ENCODE measurements at regions not wholly inside any gene's neighbourhood (a gene's known extent, or its start where the extent isn't known, plus 50 kb on each side); places are given as distances from the start of the nearest gene placed in this dataset.
"Not testable (repeated sequence)": the region's sequence is repeated elsewhere in the genome, so short reads cannot be mapped to it uniquely, and the experiment has no call there.

DNA sequence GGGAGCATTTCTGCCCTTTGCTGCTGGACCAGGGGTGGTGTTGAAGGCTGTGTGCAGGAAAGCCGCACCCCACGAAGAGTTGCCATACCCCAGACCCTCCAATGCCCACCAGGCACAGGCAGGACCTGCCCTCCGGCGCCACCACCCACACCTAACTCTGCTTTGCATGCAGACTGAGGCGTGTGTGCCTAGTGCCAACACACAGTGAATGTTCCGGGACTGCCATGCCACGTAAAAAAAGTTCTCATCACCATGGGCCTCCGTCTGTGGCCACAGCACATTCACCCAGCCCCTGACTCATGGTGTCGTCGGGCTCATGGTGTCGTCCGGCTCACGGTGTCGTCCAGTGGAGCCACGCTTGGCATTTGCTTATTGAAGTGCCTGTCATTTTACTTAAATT, 184.9 kb upstream of the RAB6C start:
- DNase-seq (ENCODE audit: low spot score) = no peak

DNA sequence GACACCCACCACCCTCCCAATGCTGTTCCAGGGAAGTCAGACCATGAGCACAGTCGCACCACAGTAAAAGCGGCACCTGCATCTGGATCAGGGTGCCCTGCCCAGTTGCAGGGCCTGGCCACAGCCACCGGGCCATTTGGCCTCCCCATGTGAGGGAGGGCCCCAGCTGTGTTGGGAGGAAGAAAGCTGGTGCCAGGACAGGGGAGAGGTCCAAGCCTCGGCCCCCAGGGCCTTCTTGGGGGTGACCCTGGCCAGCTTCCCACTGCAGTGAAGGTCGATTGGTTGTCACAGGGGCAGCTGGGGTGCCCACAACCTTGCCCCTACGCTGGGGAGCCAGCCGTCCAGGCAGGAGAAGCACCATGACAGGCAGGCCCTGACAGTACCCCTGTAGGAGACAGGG, 183.2 kb upstream of the RAB6C start:
- no peak for DNase-seq (ENCODE audit: low spot score)

DNA sequence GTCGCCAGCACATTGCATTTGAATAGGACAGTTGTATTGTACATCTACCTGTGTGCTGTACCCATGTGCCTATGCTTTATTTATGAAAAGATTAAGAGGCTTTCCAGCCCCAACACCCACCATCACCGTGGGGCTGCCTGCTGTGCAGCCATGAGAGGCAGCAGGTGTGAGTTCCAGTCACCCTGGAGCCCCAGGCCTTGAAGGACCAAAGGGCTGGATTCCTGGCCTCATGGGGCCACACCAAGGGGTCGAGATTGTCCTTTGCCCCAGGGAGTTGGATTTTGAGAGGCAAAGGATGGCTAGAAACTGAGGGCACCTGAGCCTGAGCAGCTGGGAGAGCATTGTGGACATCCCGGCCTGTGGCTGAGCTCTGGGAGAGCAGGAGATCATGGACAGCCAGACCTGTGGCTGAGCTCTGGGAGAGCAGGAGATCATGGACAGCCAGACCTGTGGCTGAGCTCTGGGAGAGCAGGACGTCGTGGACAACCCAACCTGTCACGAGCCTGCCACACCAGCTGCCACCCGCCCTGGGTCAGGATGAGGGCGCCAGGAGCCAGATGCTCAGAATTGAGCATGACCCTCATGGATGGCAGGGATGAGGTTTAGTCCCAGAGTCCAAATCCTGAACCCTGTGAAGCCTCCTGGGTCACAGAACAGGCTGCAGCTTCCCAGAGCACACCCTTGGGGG, 182.5 kb upstream of the RAB6C start:
- no peak for DNase-seq (ENCODE audit: low spot score)

DNA sequence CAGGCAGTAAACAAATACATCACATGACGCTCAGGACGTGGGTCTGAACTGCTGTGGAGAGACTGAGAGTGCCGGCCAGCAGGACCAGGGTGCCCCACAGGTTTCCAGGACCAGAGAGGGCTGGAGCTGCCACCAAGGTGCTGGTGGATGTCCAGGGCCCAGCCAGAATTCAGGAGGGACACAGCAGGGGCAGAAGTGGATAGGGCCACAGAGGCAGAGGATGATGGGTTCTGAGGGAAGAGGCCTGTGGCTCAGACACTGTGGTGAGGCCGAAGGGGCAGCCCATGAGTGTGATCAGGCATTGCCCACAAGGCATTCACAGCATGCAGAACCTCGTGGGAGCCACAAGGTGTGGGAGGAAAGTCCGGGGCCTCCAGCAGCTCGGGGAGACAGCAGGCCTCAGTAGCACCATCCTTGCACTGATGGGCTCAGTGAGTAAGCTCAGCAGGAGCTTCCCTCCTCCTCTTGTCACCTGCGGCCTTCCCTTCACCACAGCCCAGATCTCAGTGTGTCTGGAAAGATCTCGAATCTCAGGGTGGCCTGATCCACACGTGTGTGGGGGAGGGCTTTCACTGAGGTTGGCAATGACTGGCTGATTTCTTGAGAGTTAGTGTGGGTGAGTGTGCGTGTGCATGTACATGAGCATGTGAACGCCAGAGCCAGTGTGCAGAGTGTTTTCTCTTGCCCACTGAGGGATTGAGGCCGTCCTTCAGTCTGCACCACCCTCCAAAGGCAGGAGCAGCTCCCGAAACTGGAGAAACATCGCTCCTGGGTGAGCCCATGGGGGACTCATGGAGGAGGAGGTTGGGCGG, 181.8 kb upstream of the RAB6C start:
- DNase-seq (ENCODE audit: low spot score) = no peak

DNA sequence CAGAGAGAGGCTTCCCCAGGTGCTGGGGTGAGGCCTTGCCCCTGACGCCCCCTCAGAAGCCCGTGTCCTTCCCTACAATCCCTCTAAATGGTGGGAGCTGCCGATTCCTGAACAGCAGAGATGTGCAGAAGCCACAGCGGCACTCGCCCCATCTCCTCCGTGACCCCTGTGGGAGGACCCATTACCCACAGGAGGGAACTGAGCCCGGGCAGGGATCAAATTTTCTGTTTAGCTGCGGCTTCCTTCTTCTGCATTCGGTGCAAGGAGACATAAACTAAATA, 181.2 kb upstream of the RAB6C start:
- DNase-seq (ENCODE audit: low spot score) = no peak

DNA sequence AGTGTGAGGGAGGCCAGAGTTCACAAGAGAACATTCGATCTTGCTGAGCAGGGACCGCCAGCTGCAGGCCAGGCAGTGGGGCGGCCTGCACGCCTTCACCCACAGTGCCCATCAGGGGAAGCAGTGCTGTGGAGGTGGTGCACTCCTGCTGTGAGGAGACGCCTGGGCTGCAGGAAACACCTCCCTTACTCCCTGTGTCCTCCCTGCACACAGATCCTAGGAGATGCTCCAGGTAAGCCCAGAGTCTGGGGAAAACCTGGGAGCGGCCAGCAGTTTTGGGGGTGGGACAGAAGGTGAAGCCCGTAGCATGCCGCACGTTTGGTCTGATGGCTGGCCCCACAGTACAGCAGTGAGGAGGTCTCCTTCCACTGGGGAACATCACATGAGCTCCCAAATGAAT, 180.8 kb upstream of the RAB6C start:
- no peak for DNase-seq (ENCODE audit: low spot score)

DNA sequence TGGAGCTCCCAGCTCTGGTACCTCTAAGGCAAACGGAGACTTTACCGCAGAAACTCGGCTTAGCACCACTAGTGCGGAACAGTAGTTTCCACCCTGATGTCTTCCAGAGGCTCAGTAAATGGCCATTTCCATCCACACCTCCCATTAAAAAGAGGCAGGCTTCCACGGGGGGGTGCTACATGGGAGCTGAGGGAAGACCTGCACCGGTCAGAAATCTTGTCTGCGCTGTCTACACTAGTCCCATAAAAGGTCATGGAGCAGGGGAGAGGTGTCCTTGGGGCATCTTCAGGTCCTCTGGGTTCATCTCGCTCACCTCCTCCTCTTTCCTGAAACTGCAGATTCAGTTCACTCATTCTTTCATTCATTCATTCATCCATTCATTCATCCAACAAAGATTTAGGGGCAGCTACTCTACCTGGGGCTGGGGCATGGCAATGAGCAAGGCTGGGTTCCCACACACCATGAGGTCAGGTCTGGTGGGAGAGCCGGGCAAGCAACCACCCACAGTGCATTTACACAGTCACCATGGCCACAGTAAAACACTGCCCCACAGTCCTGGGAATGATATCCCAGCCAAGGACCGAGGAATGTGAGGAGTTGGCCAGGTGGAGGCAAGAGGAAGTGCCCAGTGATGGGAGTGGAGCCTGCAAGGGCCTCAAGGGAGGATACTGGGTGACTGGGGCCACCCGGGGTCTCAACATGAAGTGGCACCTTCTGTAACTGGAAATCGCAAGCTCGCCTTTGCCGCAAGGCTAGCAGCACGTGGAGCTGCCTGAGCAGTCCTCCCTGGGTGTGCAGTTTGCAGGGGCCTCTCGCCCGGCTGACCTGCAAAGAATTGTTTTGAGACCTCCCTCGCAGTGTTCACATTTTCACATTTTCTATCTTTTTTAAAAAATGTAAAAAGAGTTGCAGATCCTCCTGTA, 180.2 kb upstream of the RAB6C start:
- DNase-seq (ENCODE audit: low spot score) = no peak

DNA sequence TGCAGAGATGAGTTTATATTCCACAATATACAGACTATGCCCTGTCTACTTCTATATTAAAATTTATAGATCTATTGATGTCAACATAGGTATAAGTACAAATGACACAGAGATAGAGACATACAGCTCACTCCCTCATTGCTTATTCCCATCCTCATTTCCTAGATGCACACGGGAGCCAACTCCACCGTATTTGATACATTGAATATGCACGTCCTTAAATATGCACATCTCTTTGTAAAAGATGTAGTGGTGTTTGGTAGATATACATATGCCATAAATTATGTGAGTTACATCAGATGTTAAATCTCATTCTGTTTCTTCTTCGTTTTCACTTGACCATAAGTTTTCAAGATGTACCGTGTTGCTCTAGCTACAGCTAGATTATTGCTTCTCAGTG, 179.2 kb upstream of the RAB6C start:
- no peak for DNase-seq (ENCODE audit: low spot score)

DNA sequence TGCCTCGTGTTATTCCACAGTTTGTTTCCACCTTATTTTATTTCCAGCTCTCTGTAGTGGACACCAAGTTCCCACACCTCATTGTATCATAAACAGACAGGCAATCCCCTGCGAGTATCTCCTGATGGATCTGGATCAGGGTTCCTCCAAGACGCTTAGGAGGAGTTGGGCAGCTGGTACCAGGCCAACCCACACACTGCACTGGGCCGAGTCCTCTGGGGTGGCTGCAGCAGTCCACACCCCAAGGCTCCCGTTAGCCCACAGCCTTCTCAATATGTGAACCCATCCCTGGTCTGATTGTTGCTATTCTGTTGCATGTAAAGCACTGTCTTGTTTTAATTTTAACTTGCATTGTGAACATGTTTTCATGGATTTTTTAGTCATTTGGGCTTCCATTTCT, 178.8 kb upstream of the RAB6C start:
- no peak for DNase-seq (ENCODE audit: low spot score)

DNA sequence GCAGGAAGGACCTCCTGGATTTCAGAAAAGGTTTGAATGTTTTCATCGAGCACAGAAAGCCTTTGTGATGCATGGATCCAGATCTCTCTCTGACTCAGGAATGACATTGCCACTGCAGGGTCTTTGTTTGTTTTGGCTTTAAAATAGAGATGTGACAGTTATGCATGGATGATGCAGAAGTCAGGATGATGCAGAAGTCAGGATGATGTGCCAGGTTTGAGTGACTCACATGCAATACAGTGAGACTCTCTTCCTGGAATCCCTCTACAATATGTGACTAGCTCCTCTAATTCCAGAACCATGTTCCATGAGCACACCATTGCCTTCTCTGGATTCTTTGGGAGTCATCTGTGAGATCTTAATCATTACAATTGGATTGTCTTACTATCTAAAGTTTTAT, 177.9 kb upstream of the RAB6C start:
- DNase-seq (ENCODE audit: low spot score) = peak; percentile 84

DNA sequence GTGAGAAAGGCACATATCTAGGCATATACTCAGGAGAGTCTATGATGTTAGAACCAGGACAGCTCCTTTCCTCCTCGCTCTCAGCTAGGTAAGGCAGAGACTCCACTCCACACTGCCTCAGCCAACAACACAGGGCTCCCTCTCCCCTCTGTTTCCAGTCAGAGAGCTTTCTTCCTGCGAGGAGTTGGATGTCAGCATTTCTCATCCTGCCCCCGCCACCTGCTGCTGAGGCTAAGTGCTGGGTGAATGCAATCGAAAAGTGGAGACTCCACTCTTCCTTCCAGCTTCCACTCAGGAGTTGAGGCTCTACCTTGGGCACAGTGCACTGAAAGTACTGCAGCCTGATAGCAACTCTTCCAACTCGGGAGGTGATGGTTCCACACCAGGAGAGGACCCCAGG, 177.2 kb upstream of the RAB6C start:
- DNase-seq (ENCODE audit: low spot score) = no peak

DNA sequence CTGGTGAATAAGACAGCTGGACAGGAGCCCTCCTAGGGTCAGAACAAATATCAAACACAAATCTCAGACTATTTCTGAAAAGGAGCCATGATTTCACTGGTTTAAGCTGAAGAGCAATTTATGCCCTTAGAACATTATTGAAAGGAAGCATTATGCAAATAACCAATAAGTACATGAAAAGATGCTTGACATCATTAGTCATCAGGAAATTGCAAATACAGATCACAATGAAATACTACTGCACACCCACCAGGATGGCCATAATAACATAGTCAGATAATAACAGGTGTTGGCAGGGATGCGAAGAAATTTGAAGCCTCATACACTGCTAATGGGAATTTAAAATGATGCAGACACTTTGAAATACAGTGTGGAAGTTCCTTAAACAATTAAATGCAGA, 176.4 kb upstream of the RAB6C start:
- DNase-seq (ENCODE audit: low spot score) = no peak

DNA sequence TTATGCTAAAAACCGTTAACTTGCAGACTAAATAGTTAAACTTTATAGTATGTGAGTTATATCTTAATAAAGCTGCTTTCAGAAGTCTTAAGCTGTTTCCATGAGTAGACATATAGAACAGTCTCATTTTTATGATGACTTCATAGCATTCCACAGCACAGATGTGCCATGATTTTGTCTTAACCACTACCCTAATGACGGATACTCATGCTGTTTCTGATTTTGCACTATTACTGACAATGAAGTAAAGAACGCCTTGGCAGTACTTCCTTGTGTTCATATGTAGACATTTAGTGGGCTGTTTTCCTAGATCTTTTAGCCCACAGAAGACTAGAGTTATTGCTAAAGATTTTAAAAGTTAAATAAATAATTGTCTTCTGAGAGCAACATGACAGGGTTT, 175.6 kb upstream of the RAB6C start:
- no peak for DNase-seq (ENCODE audit: low spot score)

DNA sequence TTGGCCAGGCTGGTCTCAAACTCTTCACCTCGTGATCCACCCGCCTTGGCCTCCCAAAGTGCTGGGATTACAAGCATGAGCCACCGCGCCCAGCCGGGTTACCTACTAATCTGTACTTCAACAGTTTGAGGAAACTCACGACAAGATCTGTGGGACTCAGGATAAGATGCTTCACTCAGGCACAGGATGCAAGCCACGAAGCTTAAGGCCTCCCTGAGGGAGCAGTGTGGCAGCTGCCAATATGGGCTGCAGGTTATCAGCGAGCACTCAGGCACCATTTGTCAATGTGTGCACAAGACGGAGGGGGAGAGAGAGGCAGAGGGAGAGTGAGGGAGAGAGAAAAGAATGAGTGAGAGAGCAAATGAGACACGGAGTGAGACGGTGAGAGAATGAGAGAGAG, 173.6 kb upstream of the RAB6C start:
- DNase-seq (ENCODE audit: low spot score) = no peak

DNA sequence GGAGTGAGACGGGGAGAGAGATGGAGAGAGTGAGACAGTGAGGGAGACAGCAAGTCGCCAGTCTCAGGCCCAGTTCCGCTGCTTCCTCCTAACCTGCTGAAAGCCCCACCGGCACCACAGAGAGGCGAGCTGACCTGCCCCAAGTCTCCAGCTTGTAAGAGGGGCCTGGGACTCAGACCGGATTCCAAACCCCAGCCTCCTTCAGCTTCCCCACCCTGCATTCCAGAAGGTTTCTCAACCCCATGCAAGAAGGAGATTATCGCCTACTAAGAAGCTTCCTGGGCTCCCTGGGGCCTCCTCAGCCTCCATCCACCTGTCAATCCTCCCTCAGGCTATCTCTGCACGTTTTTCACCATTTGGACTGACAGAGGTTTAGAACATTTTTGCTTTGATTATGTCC, 173.1 kb upstream of the RAB6C start:
- no peak for DNase-seq (ENCODE audit: low spot score)

DNA sequence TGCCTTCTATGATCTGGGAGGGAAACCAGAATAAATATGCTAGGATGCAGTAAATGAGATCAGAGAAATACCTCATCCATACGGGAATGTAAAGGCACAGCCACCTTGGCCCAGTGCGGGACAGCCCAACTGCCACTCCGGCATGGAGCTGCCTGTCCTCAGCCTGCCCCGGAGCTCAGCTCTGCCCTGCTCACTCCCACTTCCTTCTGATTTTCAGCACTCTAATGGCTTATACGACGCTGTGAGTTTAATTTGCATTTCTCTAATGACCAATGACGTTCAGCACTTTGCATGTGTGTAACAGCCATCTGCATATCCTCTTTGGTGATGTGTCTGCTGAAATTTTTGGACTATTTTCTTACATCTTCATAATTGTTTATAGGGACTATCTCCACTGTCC, 172.5 kb upstream of the RAB6C start:
- DNase-seq (ENCODE audit: low spot score) = no peak

DNA sequence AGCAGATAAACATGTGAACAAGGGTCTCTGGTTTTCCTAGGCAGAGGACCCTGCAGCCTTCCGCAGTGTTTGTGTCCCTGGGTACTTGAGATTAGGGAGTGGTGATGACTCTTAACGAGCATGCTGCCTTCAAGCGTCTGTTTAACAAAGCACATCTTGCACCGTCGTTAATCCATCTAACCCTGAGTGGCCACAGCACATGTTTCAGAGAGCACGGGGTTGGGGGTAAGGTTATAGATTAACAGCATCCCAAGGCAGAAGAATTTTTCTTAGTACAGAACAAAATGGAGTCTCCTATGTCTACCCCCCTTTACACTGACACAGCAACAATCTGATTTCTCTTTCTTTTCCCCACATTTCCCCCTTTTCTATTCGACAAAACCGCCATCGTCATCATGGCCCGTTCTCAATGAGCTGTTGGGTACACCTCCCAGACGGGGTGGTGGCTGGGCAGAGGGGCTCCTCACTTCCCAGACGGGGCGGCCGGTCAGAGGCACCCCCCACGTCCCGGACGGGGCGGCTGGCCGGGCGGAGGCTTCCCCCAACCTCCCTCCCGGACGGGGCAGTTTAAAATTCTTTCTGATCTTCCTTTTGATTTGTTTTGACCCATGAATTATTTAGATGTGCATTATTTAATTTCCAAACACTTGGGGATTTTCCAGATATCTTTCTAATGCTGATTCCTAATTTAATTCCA, 171.7 kb upstream of the RAB6C start:
- not testable (repeated sequence) for DNase-seq (ENCODE audit: low spot score)

DNA sequence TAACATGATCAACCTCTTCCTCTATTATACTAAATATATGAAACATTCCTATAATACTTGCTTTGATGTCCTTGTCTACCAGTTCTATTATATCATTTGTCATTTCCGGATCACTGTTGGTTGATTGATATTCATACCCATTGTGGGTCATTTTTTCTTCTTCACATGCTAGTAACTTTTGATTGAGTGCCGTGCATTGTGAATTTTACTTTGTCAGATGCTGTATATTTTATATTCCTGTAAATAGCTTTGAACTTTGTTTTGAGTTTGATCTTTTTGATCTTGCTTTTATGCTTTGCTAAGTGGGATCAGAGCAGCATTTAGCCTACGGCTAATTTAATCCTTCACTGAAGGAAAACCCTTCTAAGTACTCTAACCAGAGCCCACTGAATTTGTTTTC, 168.9 kb upstream of the RAB6C start:
- DNase-seq (ENCODE audit: low spot score) = no peak

DNA sequence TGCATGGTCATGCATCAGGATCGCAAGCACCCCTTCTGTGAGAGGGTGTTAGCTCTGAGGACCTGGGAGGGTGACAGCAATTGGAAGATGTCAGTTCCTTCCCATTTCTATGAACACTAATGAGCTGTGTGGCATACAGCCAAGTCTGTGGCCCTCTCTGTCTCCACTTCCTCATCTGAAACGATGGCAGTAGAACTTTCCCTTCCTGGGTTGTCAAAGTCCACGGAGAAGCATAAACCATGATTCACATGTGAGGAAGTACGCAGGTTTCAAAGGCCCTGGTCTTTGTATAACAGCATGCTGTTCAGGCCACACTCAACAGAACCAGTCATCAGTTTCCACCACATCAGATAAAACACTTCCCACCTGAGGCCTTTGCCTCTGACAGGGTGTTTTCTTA, 167.4 kb upstream of the RAB6C start:
- no peak for DNase-seq (ENCODE audit: low spot score)

DNA sequence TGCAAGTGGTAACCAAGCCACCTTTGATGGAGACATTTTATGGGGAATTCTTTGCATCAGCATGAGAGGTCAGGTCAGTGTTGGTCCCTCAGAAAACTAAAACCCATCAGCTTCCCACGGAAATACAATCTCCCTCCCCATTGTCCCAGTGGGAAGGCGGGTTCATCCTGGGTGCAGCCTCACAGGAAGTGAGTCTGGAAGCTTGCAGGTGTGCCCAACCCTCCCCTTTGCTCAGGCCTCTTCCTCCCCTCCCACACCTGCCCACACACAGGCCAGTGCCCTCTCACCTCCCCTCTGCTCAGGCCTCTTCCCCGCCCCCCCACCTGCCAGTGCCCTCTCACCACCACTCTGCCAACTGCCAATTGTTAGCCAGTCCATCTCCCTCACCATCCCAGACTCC, 166.8 kb upstream of the RAB6C start:
- no peak for DNase-seq (ENCODE audit: low spot score)

DNA sequence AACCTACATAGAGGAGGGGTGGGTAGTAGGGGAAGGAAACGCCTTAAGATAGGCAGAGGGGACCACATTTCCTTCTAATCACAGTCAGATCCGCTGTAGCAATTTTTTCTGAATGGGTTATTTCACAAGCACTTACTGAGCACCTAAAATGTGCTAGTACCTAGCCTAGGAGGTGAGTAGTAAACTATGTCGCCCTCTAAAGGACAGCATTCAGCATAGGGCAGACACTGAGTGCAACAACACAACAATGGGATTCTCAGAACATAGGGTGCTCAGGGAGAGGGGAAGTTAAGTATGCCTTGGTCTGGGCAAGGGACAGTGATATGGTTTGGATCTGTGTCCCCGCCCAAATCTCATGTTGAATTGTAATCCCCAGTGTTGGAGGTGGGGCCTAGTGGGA, 166.1 kb upstream of the RAB6C start:
- DNase-seq (ENCODE audit: low spot score) = no peak

DNA sequence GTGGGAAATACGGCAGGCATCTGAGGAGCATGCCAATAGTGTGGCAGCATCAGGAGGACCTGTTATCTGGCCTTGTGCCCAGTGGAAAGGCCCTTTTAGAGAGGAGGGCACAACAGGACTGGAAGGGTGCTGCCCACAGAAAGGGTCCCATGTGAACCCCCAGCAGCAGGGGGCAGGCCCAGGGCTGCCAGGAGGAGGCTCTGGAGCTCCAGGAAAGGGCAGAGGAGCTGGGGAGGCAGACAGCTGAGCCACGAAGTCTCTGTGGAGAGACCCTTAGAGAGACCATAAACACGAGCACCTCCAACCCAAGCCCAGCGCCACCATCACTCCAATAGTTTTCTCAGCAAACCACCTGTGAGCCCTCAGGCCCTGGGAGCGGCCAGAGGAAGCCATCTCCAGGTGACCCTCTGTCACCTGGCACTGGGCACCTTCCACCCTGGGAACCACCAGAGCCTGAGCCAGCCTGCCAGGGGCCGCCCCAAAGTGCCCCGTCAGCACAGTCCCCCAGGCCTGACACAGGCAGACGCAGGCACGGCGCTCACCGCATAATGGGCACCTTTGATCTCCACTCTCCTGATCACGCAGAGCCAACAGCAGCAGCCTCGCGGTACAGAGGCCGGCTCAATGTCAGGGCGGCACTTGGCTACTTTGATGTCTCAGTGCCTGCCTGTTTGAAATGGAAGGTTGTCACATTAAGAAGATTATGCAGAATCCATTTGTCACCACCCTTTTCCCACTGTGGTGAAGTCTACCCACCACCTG, 162.5 kb upstream of the RAB6C start:
- no peak for DNase-seq (ENCODE audit: low spot score)
